Daoy (cell line): ENCODE measurements at regions not wholly inside any gene's neighbourhood (a gene's known extent, or its start where the extent isn't known, plus 50 kb on each side); places are given as distances from the start of the nearest gene placed in this dataset.

Experiments
- DNase-seq: peaks from one replicate; pipeline ENCODE4 v3.0.0-alpha.2; 2015; ENCODE audit warnings: low read depth

DNA sequence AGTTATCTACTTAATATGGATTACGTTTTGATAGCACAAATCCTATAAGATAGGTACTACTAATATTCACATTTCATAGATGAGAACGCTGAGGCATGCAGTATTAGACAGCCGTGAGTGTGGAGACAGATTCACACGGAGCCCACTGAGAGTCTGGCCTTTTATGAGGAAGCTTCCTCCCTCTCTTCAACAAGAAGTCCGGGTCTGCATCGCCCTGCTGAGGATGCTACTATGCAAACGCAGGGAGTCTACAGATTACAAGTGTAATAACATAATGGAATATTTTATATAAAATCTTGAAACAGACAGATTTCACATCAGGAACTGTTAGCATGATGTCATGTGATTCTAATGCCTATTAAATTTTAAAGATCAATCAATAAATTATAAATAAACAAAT is 255.9 kb upstream of the GLI3 start:
- no peak for DNase-seq

GRCh38 chr7:42491106-42491505 is 254.1 kb upstream of the GLI3 start:
- DNase-seq, result no peak

DNA sequence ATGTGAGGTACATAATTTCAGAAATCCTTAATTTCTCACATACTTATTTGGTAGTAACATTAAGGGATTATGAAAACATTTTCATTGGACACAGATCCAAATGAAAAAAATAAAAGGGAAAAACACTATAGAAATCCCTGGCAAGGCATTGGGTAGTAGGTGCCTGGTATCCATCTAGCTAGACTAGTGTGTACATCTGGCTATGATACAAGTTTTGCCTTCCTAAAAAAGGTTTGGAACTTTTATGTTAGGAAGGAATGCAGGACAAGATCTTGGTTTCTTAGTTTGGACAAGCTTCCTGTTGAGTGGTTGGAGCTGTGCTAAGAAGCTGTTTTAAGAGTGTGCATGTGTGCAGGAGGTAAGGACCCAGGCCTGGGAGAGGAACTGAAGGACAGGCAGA is 252.3 kb upstream of the GLI3 start:
- DNase-seq, result no peak

DNA sequence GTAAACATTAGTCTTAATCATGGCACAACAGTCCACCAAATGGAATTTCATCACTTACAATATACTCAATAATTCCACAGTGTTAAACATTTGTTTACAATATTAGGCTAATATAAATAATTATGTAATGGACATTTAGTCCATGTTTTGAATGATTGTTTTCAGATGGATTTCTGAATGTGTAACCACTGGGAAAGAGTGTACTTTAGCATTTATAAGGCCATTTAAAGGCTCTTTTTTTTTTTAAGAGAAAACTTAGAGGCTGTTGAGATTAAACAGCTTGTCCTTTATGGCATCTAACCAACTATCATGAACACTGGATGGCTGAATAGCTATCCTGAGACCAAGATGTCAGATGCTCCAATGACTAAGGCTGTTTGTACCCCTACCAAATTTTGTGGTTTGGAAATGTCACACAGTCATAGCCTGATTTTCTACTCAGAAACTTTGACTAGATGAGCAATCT is 248.3 kb upstream of the GLI3 start:
- no peak for DNase-seq

GRCh38 chr7:42483886-42484285 is 246.9 kb upstream of the GLI3 start:
- no peak for DNase-seq

GRCh38 chr7:42479816-42480633 is 243.0 kb upstream of the GLI3 start:
- no peak for DNase-seq

DNA sequence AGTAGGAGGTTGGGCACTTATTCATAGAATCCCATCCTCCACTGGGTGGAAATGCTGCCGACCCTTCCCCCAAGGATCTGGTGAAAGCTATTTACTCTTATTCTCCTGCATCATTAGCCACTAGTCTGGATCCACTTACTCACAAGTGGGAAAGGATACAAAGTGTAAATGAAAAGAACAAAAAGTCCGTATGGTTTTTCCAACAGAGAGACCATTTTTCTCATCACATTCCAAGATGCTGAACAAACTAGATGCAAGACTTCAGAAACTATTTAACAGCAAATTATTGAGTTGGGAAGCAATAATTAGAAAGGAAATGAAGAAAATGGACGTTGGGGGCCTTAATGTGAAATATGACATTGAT is 242.4 kb upstream of the GLI3 start:
- no peak for DNase-seq

DNA sequence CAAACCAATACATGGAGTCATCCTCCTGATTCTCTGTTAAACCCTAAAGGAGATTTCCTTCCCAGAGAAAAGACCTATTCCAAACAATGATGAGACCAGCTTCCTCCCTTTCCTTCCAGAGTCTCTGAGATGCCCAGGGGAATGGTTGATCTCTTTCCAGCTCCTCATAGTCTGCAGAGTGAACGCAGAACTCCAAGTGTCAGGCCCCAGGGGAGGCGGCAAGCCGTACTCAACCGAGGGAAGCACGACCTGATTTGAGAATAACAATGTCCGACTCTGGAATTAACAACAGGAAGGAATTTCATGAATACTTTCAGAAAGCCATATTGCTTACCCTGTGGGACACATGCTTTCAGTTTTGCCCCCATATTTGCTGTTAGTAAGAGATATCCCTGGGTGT is 241.7 kb upstream of the GLI3 start:
- no peak for DNase-seq

- no peak for DNase-seq
Measured at GRCh38 chr7:42476255-42476654, 239.2 kb upstream of the GLI3 start.

DNA sequence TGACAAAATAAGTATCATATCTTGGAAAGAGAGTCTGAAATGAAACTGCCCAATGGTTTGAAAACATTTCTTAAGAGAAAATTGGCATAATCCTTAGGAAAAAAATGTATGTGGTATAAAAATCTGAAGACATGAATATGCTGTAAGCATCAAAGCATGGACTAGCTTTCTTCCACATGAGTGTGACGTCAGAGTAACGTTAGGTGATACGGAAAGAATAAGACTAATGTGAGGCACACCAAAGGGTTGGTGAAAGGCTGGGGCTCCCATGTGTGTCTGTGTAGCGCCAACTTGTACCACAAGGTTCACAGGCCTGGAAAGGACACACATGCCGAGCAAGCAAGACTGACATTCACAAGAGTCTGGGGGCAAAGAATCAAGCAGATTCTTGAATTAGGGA is 238.1 kb upstream of the GLI3 start:
- no peak for DNase-seq

GRCh38 chr7:42473099-42473498 is 236.1 kb upstream of the GLI3 start:
- DNase-seq, result no peak

DNA sequence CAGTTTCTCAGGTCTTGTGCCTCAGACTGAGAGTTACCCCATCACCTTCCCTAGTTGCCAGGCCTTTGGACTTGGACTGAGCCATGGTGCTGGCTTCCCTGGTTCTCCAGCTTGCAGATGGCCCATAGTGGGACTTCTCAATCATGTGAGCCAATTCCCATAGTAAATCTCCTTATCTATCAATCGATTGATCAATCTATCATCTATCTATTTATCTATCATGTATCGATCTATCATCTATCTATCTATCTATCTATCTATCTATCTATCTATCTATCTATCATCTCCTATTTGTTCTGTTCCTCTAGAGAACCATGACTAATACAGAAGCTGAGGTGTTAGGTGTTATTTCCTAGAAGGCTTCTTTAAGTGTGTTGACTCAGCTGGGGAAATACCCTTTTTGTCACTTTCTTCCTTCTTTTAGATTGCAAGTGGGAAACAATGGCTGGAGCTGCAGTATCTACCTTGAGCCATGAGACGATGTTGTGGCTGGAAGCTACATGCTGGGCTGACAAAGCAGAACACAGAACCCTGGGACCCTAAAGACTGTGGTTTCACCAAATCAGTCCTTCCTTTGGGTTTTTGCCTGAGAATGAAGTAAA is 234.7 kb upstream of the GLI3 start:
- DNase-seq, result no peak

GRCh38 chr7:42469341-42469740 is 232.3 kb upstream of the GLI3 start:
- no peak for DNase-seq

DNA sequence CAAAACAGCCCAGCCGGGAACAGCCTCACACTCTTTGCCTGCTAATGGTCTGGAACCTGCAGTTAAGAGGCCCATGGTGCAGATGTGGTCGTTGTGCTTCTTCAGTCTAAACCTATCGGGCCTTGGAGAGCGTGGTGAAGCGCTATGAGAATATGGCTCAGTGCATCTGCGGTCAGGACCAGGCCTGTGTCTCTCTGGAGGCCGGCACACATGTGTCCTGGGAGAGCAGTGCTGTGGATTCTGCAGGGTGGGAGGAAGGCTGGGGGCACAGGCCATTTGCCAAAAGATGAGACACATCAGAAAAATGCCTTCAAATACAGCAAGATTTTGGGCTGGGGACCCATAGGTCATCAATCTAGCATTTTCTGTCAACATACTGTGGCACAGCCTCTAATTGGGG is 231.5 kb upstream of the GLI3 start:
- no peak for DNase-seq

GRCh38 chr7:42461537-42461936 is 224.5 kb upstream of the GLI3 start:
- no peak for DNase-seq

DNA sequence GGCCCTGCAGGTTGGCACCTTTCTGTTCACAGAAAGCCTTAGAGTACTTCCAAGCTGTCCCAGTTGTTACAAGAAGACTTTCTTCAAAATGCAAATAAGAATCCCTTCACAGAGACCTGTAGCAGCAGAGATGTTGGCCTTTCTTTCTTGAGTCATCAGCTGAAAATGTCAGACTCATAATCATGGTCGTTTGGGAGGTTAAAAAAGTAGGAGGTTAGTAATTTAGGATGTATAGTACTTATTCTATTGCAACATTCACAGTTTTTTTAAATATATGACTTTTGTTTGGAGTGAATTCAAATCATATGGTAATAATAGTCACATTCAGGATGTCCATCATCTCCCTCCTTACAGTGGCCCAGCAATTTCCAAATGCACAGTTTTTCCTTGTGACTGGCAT is 223.9 kb upstream of the GLI3 start:
- no peak for DNase-seq

- DNase-seq, result no peak
Measured at GRCh38 chr7:42460148-42460547, 223.1 kb upstream of the GLI3 start.

GRCh38 chr7:42457663-42458062 is 220.7 kb upstream of the GLI3 start:
- DNase-seq, result peak; percentile 38

GRCh38 chr7:42456756-42457276 is 219.8 kb upstream of the GLI3 start:
- peak; percentile 25 for DNase-seq

- no peak for DNase-seq
Measured at GRCh38 chr7:42456267-42456666, 219.3 kb upstream of the GLI3 start.

DNA sequence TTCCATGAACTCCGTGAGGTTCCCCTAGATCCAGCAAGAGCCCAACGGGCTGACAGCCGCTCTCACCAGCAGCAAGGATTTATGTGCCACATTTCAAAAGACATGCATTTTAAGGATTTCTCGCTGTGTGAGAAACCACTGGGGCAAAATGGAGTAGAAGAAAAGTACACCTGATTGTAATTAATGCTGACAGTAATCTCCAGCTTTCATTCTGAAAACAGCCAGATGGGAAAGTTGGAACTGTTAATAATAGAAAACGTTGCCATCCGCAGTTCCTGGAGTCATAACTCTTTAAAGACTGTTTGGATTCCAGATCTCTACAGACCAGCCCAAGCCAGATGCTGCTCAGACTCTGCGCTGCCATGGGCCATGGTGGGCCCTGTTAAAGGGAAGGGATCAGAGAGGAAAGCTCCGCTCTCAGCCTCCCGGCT is 216.9 kb upstream of the GLI3 start:
- no peak for DNase-seq

DNA sequence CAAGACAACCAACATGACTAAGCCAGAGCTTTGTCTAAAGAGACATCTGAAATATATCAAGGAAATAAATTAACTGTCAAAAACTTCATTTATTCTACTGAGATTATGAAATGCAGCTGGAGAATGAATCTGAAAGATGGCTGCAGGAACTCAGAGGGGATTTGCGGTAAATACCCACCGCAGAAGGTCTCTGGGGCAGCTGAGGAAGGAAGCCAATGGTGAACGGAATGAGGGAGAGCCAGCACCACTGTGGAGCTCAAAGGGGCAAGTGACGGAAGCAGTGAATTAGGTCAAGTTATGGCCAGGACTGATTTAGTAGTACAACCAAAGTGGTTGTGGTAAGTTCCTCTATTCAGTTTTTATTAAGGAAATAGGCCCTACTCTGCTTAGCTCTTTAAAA is 215.3 kb upstream of the GLI3 start:
- no peak for DNase-seq

DNA sequence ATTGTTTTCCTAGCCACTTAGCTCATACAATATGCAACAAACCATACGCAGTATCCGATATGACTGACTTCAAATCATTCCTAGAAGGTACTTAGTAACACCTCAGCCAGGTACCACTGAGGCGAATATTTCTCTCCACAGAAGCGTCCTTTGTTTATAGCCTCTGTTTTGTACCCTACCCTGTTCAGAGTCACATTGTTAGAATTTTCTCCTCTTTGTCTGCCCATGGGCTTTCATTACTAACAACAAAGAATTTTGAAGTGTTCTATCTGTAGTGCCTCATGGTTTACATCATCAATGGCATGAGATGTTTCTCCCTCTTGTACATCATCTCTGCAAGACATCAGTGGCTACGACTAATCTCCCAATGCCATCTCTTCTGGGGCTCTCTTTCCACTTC is 212.4 kb upstream of the GLI3 start:
- no peak for DNase-seq
